ENCODE measurements at regions not wholly inside any gene's neighbourhood (a gene's known extent, or its start where the extent isn't known, plus 50 kb on each side); places are given as distances from the start of the nearest gene placed in this dataset.
"Not testable (repeated sequence)": the region's sequence is repeated elsewhere in the genome, so short reads cannot be mapped to it uniquely, and the experiment has no call there.

GRCh38 chr10:21366108-21366507 lies 159.4 kb downstream of the SKIDA1 start:
- DNase-seq = not testable (repeated sequence)

- DNase-seq = no peak
Observed at GRCh38 chr10:21364196-21365114, 161.0 kb downstream of the SKIDA1 start.

DNA sequence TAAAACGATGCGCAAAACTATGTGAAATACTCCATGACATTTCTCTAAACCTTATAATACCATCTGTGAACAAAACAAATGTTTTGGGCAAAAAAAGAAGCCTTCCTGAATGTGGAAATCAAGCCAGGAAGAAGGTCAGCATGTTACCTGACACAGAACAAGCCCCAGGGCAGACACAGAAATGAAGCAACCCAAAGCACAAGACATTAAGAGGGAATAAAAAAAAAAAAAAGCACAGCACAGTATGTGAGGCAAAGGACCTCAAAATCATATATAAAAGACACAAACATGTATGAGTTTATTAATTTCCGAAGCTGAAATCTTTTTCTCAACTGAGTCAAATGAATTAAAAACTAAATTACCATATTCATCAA lies 161.8 kb downstream of the SKIDA1 start:
- no peak for DNase-seq

GRCh38 chr10:21363092-21363730 lies 162.3 kb downstream of the SKIDA1 start:
- no peak for DNase-seq

DNA sequence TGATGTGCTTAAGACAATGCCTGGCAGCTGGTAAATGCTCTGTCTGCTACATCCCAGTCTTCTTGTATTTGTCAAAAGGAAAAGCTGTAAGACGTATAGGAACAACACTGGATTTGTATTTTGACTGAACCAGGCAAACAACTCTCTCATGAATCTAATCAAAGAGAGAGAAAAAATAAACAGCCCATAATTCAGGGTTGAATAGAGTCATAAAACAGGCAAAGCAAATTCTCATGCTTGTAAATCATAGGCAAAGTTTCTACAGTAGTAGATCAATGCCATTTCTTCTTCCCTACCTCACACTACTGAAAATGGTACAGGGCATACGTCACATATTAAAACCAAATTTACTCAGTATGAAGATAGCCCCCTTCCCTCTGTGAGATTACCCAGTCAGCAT lies 166.3 kb downstream of the SKIDA1 start:
- no peak for DNase-seq

GRCh38 chr10:21355591-21356011 lies 169.9 kb downstream of the SKIDA1 start:
- DNase-seq = no peak

- no peak for DNase-seq
Observed at GRCh38 chr10:21352886-21353285, 172.6 kb downstream of the SKIDA1 start.

DNA sequence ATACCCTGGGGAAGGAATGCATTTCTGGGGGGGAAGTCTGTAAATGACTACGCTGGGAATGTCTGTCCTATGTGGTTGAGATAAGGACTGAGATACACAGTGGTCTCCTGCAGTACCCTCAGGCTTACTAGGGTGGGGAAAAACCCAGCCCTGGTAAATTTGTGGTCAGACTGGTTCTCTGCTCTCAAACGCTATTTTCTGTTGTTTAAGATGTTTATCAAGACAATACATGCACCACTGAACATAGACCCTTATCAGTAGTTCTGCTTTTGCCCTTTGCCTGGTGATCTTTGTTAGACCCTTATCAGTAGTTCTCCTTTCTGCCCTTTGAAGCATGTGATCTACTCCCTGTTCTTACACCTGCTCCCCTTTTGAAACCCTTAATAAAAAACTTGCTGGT lies 173.9 kb downstream of the SKIDA1 start:
- DNase-seq = not testable (repeated sequence)

DNA sequence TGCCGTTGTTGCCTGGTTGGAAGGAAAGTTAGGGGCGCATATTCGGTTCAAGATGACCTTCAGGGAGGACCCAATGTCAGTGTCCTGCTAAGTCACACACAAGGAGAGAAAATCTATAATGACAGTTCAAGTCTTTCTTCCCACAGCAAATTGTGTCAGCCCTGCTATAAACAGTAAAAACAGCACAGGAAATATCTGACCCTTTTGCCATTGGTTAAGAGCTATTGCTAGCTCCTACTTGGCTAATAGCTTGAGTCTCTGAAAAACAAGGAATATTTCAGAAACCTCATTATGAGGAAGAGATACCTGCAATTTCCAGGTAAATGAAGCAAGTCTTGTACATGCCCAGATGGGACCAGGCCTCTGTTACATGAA lies 175.6 kb downstream of the SKIDA1 start:
- DNase-seq = no peak

- no peak for DNase-seq
Observed at GRCh38 chr10:21347785-21348170, 177.7 kb downstream of the SKIDA1 start.

DNA sequence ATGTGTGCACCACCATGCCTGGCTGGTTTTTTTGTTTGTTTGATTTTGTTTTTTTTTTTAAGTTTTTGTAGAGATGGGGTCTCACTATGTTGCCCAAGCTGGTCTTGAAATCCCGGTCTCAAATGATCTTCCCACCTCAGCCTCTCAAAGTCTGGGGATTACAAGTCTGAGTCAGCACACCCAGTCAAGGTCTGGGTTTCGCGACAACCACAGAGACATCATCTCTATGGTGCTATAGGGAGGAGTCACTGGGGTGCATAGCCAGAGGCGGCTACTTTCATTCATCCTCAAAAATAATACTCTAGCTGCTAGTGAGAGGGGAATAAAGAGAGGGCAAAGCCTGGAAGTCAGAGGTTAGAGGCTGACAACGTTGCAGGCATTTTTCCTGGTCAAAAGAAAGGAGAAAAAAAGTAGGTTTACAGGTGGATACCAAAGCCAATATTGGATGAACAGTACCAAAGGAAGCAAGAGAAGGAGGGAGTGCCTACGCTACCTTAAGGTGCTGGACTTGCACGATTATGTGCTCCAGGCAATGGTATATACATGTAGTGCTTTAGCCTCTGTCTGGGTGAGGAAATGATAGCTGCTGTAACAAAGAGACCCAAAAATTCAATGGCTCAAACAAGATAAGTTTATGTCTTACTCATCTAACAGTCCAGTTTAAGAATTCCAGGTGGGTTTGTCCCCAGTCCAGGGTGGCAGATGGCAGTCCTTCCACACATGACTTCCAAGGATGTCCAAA lies 178.3 kb downstream of the SKIDA1 start:
- no peak for DNase-seq

GRCh38 chr10:21343087-21343486 lies 182.4 kb downstream of the SKIDA1 start:
- DNase-seq = no peak

DNA sequence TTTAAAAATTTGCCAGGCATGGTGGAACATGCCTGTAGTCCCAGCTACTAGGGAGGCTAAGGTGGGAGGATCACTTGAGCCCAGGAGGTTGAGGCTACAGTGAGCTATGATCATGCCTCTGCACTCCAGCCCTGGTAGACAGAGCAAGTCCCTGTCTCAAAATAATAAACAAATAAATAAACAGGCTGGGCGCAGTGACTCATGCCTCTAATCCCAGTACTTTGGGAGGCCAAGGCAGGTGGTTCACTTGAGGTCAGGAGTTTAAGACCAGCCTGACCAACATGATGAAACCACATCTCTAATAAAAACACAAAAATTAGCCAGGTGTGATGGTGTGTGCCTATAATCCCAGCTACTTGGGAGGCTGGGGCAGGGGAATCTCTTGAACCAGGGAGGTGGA lies 183.0 kb downstream of the SKIDA1 start:
- not testable (repeated sequence) for DNase-seq

- no peak for DNase-seq
Observed at GRCh38 chr10:21340331-21340730, 185.2 kb downstream of the SKIDA1 start.

GRCh38 chr10:21337171-21337792 lies 188.2 kb downstream of the SKIDA1 start:
- DNase-seq = no peak

GRCh38 chr10:21336476-21337170 lies 188.9 kb downstream of the SKIDA1 start:
- DNase-seq = no peak

DNA sequence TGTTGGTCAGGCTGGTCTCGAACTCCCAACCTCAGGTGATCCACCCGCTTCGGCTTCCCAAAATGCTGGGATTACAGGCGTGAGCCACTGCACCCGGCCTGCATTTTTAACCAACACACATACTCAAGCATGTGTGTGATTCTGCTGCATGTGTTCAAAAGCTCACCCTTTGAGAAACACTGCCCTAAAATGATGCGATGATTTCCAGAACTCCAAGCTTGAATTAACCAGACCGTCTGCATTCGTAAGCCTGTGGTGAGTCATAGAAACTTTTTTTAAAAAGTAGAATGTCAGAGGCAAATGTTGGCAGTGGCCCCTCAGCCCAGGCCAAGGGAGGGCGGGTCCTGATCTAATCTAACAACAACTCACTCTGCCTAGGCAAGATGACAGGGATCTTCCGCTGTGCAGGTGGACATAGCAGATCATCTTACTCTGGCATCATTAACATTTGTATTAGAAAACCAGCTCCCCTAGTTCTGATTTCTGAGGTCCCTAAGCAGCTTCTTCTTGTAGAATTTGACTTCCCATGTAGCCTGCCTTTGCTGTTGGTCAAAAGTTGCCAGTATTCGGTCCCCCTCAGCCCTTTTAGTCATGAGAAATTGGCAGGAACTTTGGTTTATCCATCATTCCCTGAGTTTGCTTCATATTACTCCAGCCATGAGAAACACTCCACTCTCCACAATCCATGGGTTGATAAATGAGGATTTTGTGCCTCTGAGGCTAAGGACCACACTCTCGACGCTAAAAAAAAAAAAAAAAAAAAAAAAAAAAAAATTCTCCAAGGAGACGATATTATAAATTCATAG lies 190.4 kb downstream of the SKIDA1 start:
- DNase-seq = no peak

- no peak for DNase-seq
Observed at GRCh38 chr10:21330628-21331020, 194.9 kb downstream of the SKIDA1 start.

- no peak for DNase-seq
Observed at GRCh38 chr10:21329995-21330627, 195.4 kb downstream of the SKIDA1 start.

Measured in nucleus accumbens (tissue), 56 donors.